ENCODE measurements at regions not wholly inside any gene's neighbourhood (a gene's known extent, or its start where the extent isn't known, plus 50 kb on each side); places are given as distances from the start of the nearest gene placed in this dataset.

DNA sequence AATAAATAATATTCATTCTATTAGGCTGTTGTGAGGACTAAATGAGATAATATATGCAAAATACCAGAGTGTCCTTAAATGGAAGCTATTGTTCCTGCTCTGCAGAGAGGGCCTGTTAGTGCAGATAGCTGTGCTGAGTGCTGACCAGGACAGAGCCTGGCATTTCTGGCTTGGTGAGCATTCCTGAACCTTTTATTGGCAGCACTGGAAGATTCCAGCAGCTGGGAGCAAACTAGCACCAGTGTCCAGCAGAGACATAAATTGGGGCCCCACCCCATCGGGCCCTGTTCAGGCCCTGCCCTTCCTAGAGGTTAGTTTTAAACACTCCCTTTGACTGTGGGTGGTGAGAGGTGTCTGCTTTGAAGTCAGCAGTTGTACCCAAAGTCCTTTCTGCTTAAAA lies 85.9 kb upstream of the GADD45A start:
- DNase-seq (ENCODE audit: low read depth in 1 of 2, low spot score in 1 of 2) (no peak), ATAC-seq (no peak), FAIRE-seq (no peak)
- Histone ChIP-seq H3K27ac (no peak overlapping the region), H3K4me1 (no peaks in the 10 kb centered on the region), H3K9me3 (no peaks in the 10 kb centered on the region), H3K4me3 (no peak overlapping the region), H3K4me2 (no peak overlapping the region)
- WGBS (ENCODE audit: missing lambda C conversion rate), result 67% methylated on average over 1 of the region's 1 CpG
- no peak for TF ChIP-seq HOXB13 (CRISPR knock-in tag; IDR thresholded peaks at IDR 0.05; ENCODE audit: low read depth)
- TF ChIP-seq EP300 (IDR thresholded peaks at IDR 0.05), result no peak
- no peak for TF ChIP-seq CEBPB (IDR thresholded peaks at IDR 0.05)
- TF ChIP-seq, protein P1, sequence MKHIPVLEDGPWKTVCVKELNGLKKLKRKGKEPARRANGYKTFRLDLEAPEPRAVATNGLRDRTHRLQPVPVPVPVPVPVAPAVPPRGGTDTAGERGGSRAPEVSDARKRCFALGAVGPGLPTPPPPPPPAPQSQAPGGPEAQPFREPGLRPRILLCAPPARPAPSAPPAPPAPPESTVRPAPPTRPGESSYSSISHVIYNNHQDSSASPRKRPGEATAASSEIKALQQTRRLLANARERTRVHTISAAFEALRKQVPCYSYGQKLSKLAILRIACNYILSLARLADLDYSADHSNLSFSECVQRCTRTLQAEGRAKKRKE (CRISPR knock-in tag; IDR thresholded peaks at IDR 0.05; ENCODE audit: low read depth), result no peak
- TF ChIP-seq, protein P2, sequence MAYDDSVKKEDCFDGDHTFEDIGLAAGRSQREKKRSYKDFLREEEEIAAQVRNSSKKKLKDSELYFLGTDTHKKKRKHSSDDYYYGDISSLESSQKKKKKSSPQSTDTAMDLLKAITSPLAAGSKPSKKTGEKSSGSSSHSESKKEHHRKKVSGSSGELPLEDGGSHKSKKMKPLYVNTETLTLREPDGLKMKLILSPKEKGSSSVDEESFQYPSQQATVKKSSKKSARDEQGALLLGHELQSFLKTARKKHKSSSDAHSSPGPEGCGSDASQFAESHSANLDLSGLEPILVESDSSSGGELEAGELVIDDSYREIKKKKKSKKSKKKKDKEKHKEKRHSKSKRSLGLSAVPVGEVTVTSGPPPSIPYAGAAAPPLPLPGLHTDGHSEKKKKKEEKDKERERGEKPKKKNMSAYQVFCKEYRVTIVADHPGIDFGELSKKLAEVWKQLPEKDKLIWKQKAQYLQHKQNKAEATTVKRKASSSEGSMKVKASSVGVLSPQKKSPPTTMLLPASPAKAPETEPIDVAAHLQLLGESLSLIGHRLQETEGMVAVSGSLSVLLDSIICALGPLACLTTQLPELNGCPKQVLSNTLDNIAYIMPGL (CRISPR knock-in tag; IDR thresholded peaks at IDR 0.05; ENCODE audit: borderline replicate concordance), result no peak
- TF ChIP-seq, protein P3, sequence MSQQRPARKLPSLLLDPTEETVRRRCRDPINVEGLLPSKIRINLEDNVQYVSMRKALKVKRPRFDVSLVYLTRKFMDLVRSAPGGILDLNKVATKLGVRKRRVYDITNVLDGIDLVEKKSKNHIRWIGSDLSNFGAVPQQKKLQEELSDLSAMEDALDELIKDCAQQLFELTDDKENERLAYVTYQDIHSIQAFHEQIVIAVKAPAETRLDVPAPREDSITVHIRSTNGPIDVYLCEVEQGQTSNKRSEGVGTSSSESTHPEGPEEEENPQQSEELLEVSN (IDR thresholded peaks at IDR 0.05; ENCODE audit: borderline replicate concordance, low read depth), result no peak
- TF ChIP-seq TP53 (CRISPR knock-in tag; IDR thresholded peaks at IDR 0.05), result no peak
- no peak for TF ChIP-seq RNF2 (IDR thresholded peaks at IDR 0.05; ENCODE audit: borderline replicate concordance, low read depth)
- no peak for TF ChIP-seq MYC (IDR thresholded peaks at IDR 0.05; ENCODE audit: borderline replicate concordance, low read length)
- no peak for TF ChIP-seq RFX5 (IDR thresholded peaks at IDR 0.05)
- no peak for TF ChIP-seq HDAC2 (IDR thresholded peaks at IDR 0.05)
- CTCF ChIA-PET, result interaction anchor here (1.1 kb wide), 1 partner anchor 15 kb away, joined by 3 read pairs; no protein-coding TSS in a partner anchor
- POLR2A ChIA-PET, result no interaction called here

DNA sequence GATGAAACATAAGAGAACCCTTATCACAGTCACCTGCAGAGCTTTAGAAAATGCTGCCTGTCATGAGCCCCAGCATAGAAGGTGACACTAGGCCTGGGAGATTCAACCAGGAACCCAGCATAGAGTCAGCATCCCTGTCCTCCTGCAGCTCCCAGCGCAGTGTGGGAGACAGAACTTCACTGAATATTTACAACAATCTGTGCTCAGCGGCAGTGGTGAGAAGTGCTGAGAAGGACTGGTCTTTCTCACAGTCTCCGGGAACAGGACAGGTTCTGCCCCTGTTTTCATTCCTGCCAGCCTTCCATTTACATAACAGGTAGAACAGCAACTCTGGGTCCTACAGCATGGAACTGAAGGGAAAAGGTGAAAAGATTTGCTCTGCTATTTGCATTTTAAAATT lies 83.5 kb upstream of the GADD45A start:
- no peak for ATAC-seq
- TF ChIP-seq, protein P4, sequence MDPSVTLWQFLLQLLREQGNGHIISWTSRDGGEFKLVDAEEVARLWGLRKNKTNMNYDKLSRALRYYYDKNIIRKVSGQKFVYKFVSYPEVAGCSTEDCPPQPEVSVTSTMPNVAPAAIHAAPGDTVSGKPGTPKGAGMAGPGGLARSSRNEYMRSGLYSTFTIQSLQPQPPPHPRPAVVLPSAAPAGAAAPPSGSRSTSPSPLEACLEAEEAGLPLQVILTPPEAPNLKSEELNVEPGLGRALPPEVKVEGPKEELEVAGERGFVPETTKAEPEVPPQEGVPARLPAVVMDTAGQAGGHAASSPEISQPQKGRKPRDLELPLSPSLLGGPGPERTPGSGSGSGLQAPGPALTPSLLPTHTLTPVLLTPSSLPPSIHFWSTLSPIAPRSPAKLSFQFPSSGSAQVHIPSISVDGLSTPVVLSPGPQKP (IDR thresholded peaks at IDR 0.05; ENCODE audit: low read depth, low read length), result no peak
- no peak for TF ChIP-seq MAZ (IDR thresholded peaks at IDR 0.05; ENCODE audit: borderline replicate concordance, low read depth, low read length)
- no peak for TF ChIP-seq RCOR1 (IDR thresholded peaks at IDR 0.05; ENCODE audit: low read depth, low read length)
- no peak for TF ChIP-seq CHD4 (IDR thresholded peaks at IDR 0.05; ENCODE audit: borderline replicate concordance)
- no peak for TF ChIP-seq SMC3 (IDR thresholded peaks at IDR 0.05)
- no peak for TF ChIP-seq RNF2 (IDR thresholded peaks at IDR 0.05; ENCODE audit: borderline replicate concordance, low read depth)
- TF ChIP-seq KDM5A (IDR thresholded peaks at IDR 0.05), result no peak
- no peak for TF ChIP-seq NFE2L2 (conservative IDR thresholded peaks at IDR 0.05; ENCODE audit: low read length)
- no peak for TF ChIP-seq ZFP36 (IDR thresholded peaks at IDR 0.05; ENCODE audit: borderline replicate concordance, partially characterized antibody)
- TF ChIP-seq FOSL2 (IDR thresholded peaks at IDR 0.05), result no peak
- no peak for TF ChIP-seq FOSL2 (CRISPR knock-in tag; IDR thresholded peaks at IDR 0.05)
- Histone ChIP-seq H3K27ac (no peak overlapping the region), H3K9me3 (no peaks in the 10 kb centered on the region), H3K4me3 (no peak overlapping the region), H3K4me2 (no peak overlapping the region), H3K4me1 (no peaks in the 10 kb centered on the region)
- 100% methylated on average over 3 of the region's 3 CpGs for WGBS (ENCODE audit: missing lambda C conversion rate)
- CTCF ChIA-PET, result no interaction called here
- no peak for DNase-seq (ENCODE audit: low read depth in 1 of 2, low spot score in 1 of 2)
- POLR2A ChIA-PET, result no interaction called here
- FAIRE-seq, result no peak

DNA sequence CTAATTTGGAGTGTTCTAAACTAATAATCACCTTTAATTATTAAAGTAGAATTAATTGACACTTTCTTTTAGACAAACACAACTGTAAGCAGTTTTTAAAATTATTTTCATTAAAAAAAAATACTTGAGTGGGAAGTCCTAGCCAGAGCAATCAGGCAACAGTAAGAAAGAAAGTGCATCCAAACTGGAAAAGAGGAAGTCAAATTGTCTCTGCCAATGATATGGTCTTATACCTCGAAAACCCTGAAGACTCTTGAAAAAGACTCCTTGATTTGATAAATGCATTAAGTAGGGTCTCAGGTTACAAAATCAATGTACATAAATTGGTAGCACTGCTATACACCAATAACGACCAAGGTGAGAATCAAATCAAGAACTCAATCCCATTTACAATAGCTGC lies 83.0 kb upstream of the GADD45A start:
- FAIRE-seq (no peak), ATAC-seq (no peak), DNase-seq (ENCODE audit: low read depth in 1 of 2, low spot score in 1 of 2) (no peak)
- ChIA-PET CTCF (no interaction called here), POLR2A (no interaction called here)
- 64% methylated on average over 2 of the region's 2 CpGs for WGBS (ENCODE audit: missing lambda C conversion rate)
- H3K27ac ChIP-seq, result no peak overlapping the region
- H3K9me3 ChIP-seq, result no peaks in the 10 kb centered on the region
- H3K4me1 ChIP-seq, result no peaks in the 10 kb centered on the region
- no peak overlapping the region for H3K4me3 ChIP-seq
- H3K4me2 ChIP-seq, result no peak overlapping the region
- TF ChIP-seq EHF (CRISPR knock-in tag; IDR thresholded peaks at IDR 0.05) (no peak), PHF8 (IDR thresholded peaks at IDR 0.05; ENCODE audit: borderline replicate concordance, low read depth) (no peak), RFX5 (IDR thresholded peaks at IDR 0.05) (no peak), ZNF302 (CRISPR knock-in tag; IDR thresholded peaks at IDR 0.05) (no peak), RAD21 (conservative IDR thresholded peaks at IDR 0.05 in 1 of 2, IDR thresholded peaks at IDR 0.05 in 1 of 2) (no peak), CBX2 (IDR thresholded peaks at IDR 0.05; ENCODE audit: borderline replicate concordance, low read depth) (no peak), HOXA7 (CRISPR knock-in tag; IDR thresholded peaks at IDR 0.05) (no peak), RCOR1 (IDR thresholded peaks at IDR 0.05; ENCODE audit: low read depth, low read length) (no peak), ZFP36 (IDR thresholded peaks at IDR 0.05; ENCODE audit: borderline replicate concordance, partially characterized antibody) (no peak), BHLHE40 (IDR thresholded peaks at IDR 0.05; ENCODE audit: low read depth, low read length) (no peak), HEYL (CRISPR knock-in tag; IDR thresholded peaks at IDR 0.05) (no peak), ZSCAN20 (CRISPR knock-in tag; IDR thresholded peaks at IDR 0.05) (no peak)
- TF ChIP-seq, protein P3 (IDR thresholded peaks at IDR 0.05; ENCODE audit: borderline replicate concordance, low read depth), result no peak
- TF ChIP-seq, protein P5, sequence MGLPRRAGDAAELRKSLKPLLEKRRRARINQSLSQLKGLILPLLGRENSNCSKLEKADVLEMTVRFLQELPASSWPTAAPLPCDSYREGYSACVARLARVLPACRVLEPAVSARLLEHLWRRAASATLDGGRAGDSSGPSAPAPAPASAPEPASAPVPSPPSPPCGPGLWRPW (IDR thresholded peaks at IDR 0.05), result no peak
